HG02642 (cell line): ENCODE measurements at regions not wholly inside any gene's neighbourhood (a gene's known extent, or its start where the extent isn't known, plus 50 kb on each side); places are given as distances from the start of the nearest gene placed in this dataset.

ENCODE experiments used
- ATAC-seq: cut with Tn5 transposase; IDR thresholded peaks from one replicate; pipeline ENCODE4 v1.9.1; 2021; ENCODE audit warnings: mild to moderate bottlenecking; ENCODE audit not compliant: unreplicated experiment, poor library complexity

- ATAC-seq, result no peak
Measured at GRCh38 chr17:77602062-77602746, 356.3 kb upstream of the TNRC6C start.

- no peak for ATAC-seq
Measured at GRCh38 chr17:77602883-77603640, 355.4 kb upstream of the TNRC6C start.

- no peak for ATAC-seq
Measured at GRCh38 chr17:77604301-77604972, 354.1 kb upstream of the TNRC6C start.

GRCh38 chr17:77604973-77605313 is 353.6 kb upstream of the TNRC6C start:
- no peak for ATAC-seq

- ATAC-seq, result no peak
Measured at GRCh38 chr17:77606146-77606864, 352.2 kb upstream of the TNRC6C start.

- no peak for ATAC-seq
Measured at GRCh38 chr17:77606865-77607210, 351.7 kb upstream of the TNRC6C start.

- no peak for ATAC-seq
Measured at GRCh38 chr17:77607606-77608005, 350.9 kb upstream of the TNRC6C start.

- ATAC-seq, result no peak
Measured at GRCh38 chr17:77608431-77608830, 350.1 kb upstream of the TNRC6C start.

- no peak for ATAC-seq
Measured at GRCh38 chr17:77609553-77610517, 348.7 kb upstream of the TNRC6C start.

GRCh38 chr17:77610518-77610893 is 348.0 kb upstream of the TNRC6C start:
- ATAC-seq, result no peak

- no peak for ATAC-seq
Measured at GRCh38 chr17:77610972-77611521, 347.5 kb upstream of the TNRC6C start.

GRCh38 chr17:77611791-77612502 is 346.6 kb upstream of the TNRC6C start:
- ATAC-seq, result no peak

GRCh38 chr17:77613218-77613617 is 345.3 kb upstream of the TNRC6C start:
- ATAC-seq, result no peak

GRCh38 chr17:77613627-77614026 is 344.9 kb upstream of the TNRC6C start:
- no peak for ATAC-seq

- ATAC-seq, result no peak
Measured at GRCh38 chr17:77615703-77616253, 342.7 kb upstream of the TNRC6C start.

GRCh38 chr17:77616254-77616731 is 342.2 kb upstream of the TNRC6C start:
- ATAC-seq, result no peak

- no peak for ATAC-seq
Measured at GRCh38 chr17:77617516-77617915, 341.0 kb upstream of the TNRC6C start.

- no peak for ATAC-seq
Measured at GRCh38 chr17:77618173-77618572, 340.3 kb upstream of the TNRC6C start.

GRCh38 chr17:77618731-77619130 is 339.8 kb upstream of the TNRC6C start:
- no peak for ATAC-seq
